Astrocyte (in vitro differentiated cells and primary cell): ENCODE measurements at regions not wholly inside any gene's neighbourhood (a gene's known extent, or its start where the extent isn't known, plus 50 kb on each side); places are given as distances from the start of the nearest gene placed in this dataset.

Experiments
- DNase-seq: peaks from one replicate; pipeline ENCODE4 v3.0.0-alpha.2; 2010; ENCODE audit warnings: low read depth
- FAIRE-seq: peaks from 2 replicates; lab custom pipeline; 2011; peaks lifted over from hg19 to GRCh38; lab: Jason Lieb, UNC
- H2AFZ ChIP-seq: 2 replicates; pipeline ENCODE4 v1.6.0; 2012; ENCODE audit warnings: low read depth, low read length, inconsistent platforms
- H3K27ac ChIP-seq: 2 replicates; pipeline ENCODE4 v1.5.1; 2011; ENCODE audit warnings: low read depth, low read length, inconsistent platforms
- H3K27me3 ChIP-seq: 2 replicates; pipeline ENCODE4 v1.6.0; 2011; ENCODE audit warnings: low read length, inconsistent platforms; ENCODE audit not compliant: insufficient read depth
- H3K36me3 ChIP-seq: 2 replicates; pipeline ENCODE4 v1.5.1; 2011; ENCODE audit warnings: low read length, inconsistent platforms; ENCODE audit not compliant: insufficient read depth
- H3K4me1 ChIP-seq: 2 replicates; pipeline ENCODE4 v1.5.1; 2011; ENCODE audit warnings: low read length, inconsistent platforms; ENCODE audit not compliant: insufficient read depth
- H3K4me2 ChIP-seq: 2 replicates; pipeline ENCODE4 v1.6.0; 2012; ENCODE audit warnings: low read length, inconsistent platforms
- H3K4me3 ChIP-seq: 2 replicates; pipeline ENCODE4 v1.5.1; 2011; ENCODE audit warnings: low read depth, mild to moderate bottlenecking, low read length, inconsistent platforms; ENCODE audit not compliant: insufficient read depth
- H3K79me2 ChIP-seq: 2 replicates; pipeline ENCODE4 v1.6.0; 2012; ENCODE audit warnings: mild to moderate bottlenecking, low read length, inconsistent platforms; ENCODE audit not compliant: insufficient read depth
- H3K9ac ChIP-seq: 2 replicates; pipeline ENCODE4 v1.6.0; 2012; ENCODE audit warnings: mild to moderate bottlenecking, low read length, inconsistent platforms
- H3K9me3 ChIP-seq: 2 replicates; pipeline ENCODE4 v1.5.1; 2012; ENCODE audit warnings: low read depth, mild to moderate bottlenecking, low read length, inconsistent platforms; ENCODE audit not compliant: insufficient read depth
- H4K20me1 ChIP-seq: 2 replicates; pipeline ENCODE4 v1.6.0; 2012; ENCODE audit warnings: low read length, inconsistent platforms; ENCODE audit not compliant: insufficient read depth
- H3K27ac Mint-ChIP-seq: one replicate; pipeline ENCODE4 v1.8.0; 2021; ENCODE audit warnings: mild to moderate bottlenecking, mixed read lengths; ENCODE audit not compliant: unreplicated experiment
- H3K27me3 Mint-ChIP-seq: one replicate; pipeline ENCODE4 v1.8.0; 2021; ENCODE audit warnings: low read depth, mixed read lengths; ENCODE audit not compliant: unreplicated experiment
- H3K36me3 Mint-ChIP-seq: one replicate; pipeline ENCODE4 v1.8.0; 2021; ENCODE audit warnings: low read depth, mixed read lengths; ENCODE audit not compliant: unreplicated experiment
- H3K4me1 Mint-ChIP-seq: one replicate; pipeline ENCODE4 v1.8.0; 2021; ENCODE audit warnings: low read depth, mixed read lengths; ENCODE audit not compliant: unreplicated experiment
- H3K4me3 Mint-ChIP-seq: one replicate; pipeline ENCODE4 v1.8.0; 2021; ENCODE audit warnings: mild to moderate bottlenecking, moderate library complexity, mixed read lengths; ENCODE audit not compliant: unreplicated experiment
- H3K9me3 Mint-ChIP-seq: one replicate; pipeline ENCODE4 v1.8.0; 2021; ENCODE audit warnings: mild to moderate bottlenecking, mixed read lengths; ENCODE audit not compliant: unreplicated experiment
- CTCF ChIP-seq: IDR thresholded peaks from 2 replicates; pipeline ENCODE4 v1.5.1; 2011; ENCODE audit warnings: low read depth, mild to moderate bottlenecking, inconsistent platforms, low read length, moderate library complexity; ENCODE audit not compliant: insufficient read depth
- EZH2 ChIP-seq: IDR thresholded peaks from 2 replicates; pipeline ENCODE4 v1.6.1; 2012; ENCODE audit warnings: mild to moderate bottlenecking, low read length, inconsistent platforms; ENCODE audit not compliant: insufficient read depth

GRCh38 chr2:129366263-129366662 lies 613.2 kb upstream of the RAB6C start:
- Histone ChIP-seq H3K9ac (no peak overlapping the region), H3K36me3 (no peaks in the 10 kb centered on the region), H3K79me2 (no peaks in the 10 kb centered on the region), H3K9me3 (no peaks in the 10 kb centered on the region), H3K27ac (no peak overlapping the region), H2AFZ (no peak overlapping the region), H3K4me1 (no peaks in the 10 kb centered on the region), H3K4me2 (no peak overlapping the region), H3K27me3 (no peaks in the 10 kb centered on the region), H3K4me3 (no peak overlapping the region), H4K20me1 (no peaks in the 10 kb centered on the region)
- H3K9me3 Mint-ChIP-seq: peaks cover 2% of the 10 kb centered on the region
- TF ChIP-seq EZH2: no peak
- TF ChIP-seq CTCF: no peak
- H3K36me3 Mint-ChIP-seq: peaks cover 2% of the 10 kb centered on the region
- no peak for DNase-seq
- no peaks in the 10 kb centered on the region for H3K4me1 Mint-ChIP-seq
- no peak overlapping the region for H3K4me3 Mint-ChIP-seq
- H3K27ac Mint-ChIP-seq: no peak overlapping the region
- FAIRE-seq: no peak
- peaks cover 35% of the 10 kb centered on the region for H3K27me3 Mint-ChIP-seq

DNA sequence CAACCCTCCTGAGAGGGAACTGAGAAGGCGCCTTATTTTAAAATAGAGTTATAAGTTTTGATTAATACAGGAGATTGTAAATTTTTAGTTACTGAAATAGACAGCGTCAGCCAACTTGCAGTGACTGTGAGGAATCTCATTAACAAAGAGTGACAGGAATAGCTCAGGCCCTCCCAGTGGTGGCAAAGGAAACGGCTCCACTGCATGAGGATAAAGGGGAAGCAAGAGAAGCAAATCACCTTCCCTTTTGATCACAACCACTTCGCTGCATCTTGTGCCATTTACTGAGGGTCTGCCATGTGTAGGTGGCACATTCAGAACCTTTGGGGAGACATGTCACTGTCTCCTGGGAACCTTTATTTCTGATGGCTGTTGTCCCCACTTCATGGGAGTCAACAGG lies 612.4 kb upstream of the RAB6C start:
- Histone ChIP-seq H3K4me2 (no peak overlapping the region), H2AFZ (no peak overlapping the region), H4K20me1 (no peaks in the 10 kb centered on the region), H3K79me2 (no peaks in the 10 kb centered on the region), H3K9me3 (no peaks in the 10 kb centered on the region), H3K27ac (no peak overlapping the region), H3K27me3 (no peaks in the 10 kb centered on the region), H3K9ac (no peak overlapping the region), H3K36me3 (no peaks in the 10 kb centered on the region), H3K4me3 (no peak overlapping the region), H3K4me1 (no peaks in the 10 kb centered on the region)
- peaks cover 37% of the 10 kb centered on the region for H3K27me3 Mint-ChIP-seq
- TF ChIP-seq CTCF (no peak), EZH2 (no peak)
- DNase-seq (no peak), FAIRE-seq (no peak)
- H3K27ac Mint-ChIP-seq: no peak overlapping the region
- peaks cover 2% of the 10 kb centered on the region for H3K36me3 Mint-ChIP-seq
- H3K4me3 Mint-ChIP-seq: no peak overlapping the region
- no peaks in the 10 kb centered on the region for H3K4me1 Mint-ChIP-seq
- H3K9me3 Mint-ChIP-seq: peaks cover 2% of the 10 kb centered on the region

GRCh38 chr2:129369437-129369836 lies 610.0 kb upstream of the RAB6C start:
- Histone ChIP-seq H3K27me3 (no peaks in the 10 kb centered on the region), H3K36me3 (no peaks in the 10 kb centered on the region), H3K9ac (no peak overlapping the region), H3K27ac (no peak overlapping the region), H3K9me3 (no peaks in the 10 kb centered on the region), H3K79me2 (no peaks in the 10 kb centered on the region), H3K4me1 (no peaks in the 10 kb centered on the region), H4K20me1 (no peaks in the 10 kb centered on the region), H3K4me2 (no peak overlapping the region), H2AFZ (no peak overlapping the region), H3K4me3 (no peak overlapping the region)
- FAIRE-seq: no peak
- Mint-ChIP-seq H3K9me3 (peaks cover 2% of the 10 kb centered on the region), H3K36me3 (peaks cover 2% of the 10 kb centered on the region), H3K4me3 (no peak overlapping the region), H3K27me3 (peaks cover 39% of the 10 kb centered on the region), H3K4me1 (no peaks in the 10 kb centered on the region), H3K27ac (no peak overlapping the region)
- DNase-seq: no peak
- TF ChIP-seq CTCF (no peak), EZH2 (no peak)
